ENCODE measurements at regions not wholly inside any gene's neighbourhood (a gene's known extent, or its start where the extent isn't known, plus 50 kb on each side); places are given as distances from the start of the nearest gene placed in this dataset.

DNA sequence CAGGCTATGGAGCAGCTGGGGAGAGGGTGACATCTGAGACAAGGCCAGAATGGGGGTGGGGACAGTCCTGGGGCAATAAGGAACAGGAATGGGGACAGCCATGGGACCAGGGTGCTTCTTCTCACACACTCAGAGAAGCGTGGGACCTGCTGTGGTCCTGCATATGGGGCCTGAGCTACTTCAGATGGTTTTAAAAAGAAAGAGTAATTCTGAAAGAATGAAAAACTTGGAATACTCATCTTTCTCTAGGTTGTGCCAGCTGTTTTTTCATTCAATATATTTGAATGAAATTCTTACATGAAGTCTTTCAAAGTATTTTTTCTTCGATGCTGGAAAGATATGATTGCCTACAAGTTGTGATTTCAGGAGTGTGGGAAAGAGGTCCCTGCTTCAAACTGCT is 227.5 kb upstream of the APCDD1 start:
- Mint-ChIP-seq H3K9me3 (ENCODE audit: unreplicated experiment) (peaks cover 7% of the 10 kb centered on the region), H3K4me3 (ENCODE audit: unreplicated experiment) (no peak overlapping the region), H3K27ac (ENCODE audit: low read depth, unreplicated experiment) (no peak overlapping the region), H3K36me3 (ENCODE audit: insufficient read depth, unreplicated experiment) (no peaks in the 10 kb centered on the region), H3K27me3 (ENCODE audit: insufficient read depth, unreplicated experiment) (no peaks in the 10 kb centered on the region), H3K4me1 (ENCODE audit: insufficient read depth, unreplicated experiment) (peaks cover 5% of the 10 kb centered on the region)
- POLR2A ChIA-PET: no interaction called here
- DNase-seq (ENCODE audit: unreplicated experiment): no peak
- BruUV-seq (replicated peaks): no TSS peak
- CTCF ChIA-PET: no interaction called here
- TF ChIP-seq, protein P1, sequence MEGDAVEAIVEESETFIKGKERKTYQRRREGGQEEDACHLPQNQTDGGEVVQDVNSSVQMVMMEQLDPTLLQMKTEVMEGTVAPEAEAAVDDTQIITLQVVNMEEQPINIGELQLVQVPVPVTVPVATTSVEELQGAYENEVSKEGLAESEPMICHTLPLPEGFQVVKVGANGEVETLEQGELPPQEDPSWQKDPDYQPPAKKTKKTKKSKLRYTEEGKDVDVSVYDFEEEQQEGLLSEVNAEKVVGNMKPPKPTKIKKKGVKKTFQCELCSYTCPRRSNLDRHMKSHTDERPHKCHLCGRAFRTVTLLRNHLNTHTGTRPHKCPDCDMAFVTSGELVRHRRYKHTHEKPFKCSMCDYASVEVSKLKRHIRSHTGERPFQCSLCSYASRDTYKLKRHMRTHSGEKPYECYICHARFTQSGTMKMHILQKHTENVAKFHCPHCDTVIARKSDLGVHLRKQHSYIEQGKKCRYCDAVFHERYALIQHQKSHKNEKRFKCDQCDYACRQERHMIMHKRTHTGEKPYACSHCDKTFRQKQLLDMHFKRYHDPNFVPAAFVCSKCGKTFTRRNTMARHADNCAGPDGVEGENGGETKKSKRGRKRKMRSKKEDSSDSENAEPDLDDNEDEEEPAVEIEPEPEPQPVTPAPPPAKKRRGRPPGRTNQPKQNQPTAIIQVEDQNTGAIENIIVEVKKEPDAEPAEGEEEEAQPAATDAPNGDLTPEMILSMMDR (IDR thresholded peaks at IDR 0.05; ENCODE audit: unreplicated experiment): no peak
- intact Hi-C loops (cut with micrococcal nuclease): no loop called here

DNA sequence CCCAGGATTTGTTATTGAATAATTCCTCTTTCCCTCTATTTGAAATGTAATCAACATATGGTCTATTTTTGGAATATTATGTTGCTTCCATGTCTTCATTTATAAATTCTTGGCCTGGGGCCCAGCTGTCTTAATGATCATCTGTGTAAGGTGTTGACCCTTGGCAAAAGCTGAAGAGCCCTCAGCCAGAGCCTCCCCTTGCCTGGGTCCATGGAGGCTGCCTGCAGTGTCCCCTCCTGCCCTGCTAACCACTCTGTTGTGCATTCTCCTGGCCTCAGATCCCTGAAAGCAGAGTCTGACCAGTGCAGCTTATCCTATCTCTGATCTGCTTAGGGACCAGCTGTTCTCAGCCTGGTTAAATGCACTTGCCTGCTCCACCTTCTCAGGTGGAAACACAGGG is 226.1 kb upstream of the APCDD1 start:
- no peak for DNase-seq (ENCODE audit: unreplicated experiment)
- H3K36me3 Mint-ChIP-seq (ENCODE audit: insufficient read depth, unreplicated experiment): no peaks in the 10 kb centered on the region
- TF ChIP-seq, protein P1 (IDR thresholded peaks at IDR 0.05; ENCODE audit: unreplicated experiment): no peak
- peaks cover 17% of the 10 kb centered on the region for H3K9me3 Mint-ChIP-seq (ENCODE audit: unreplicated experiment)
- ChIA-PET CTCF (interaction anchor here (0.8 to 1.2 kb wide), 2 partner anchors 24 to 49 kb away, joined by 3 read pairs; no protein-coding TSS in a partner anchor), POLR2A (no interaction called here)
- intact Hi-C loops (cut with micrococcal nuclease): no loop called here
- no peaks in the 10 kb centered on the region for H3K27me3 Mint-ChIP-seq (ENCODE audit: insufficient read depth, unreplicated experiment)
- no peak overlapping the region for H3K4me3 Mint-ChIP-seq (ENCODE audit: unreplicated experiment)
- BruUV-seq (replicated peaks): no TSS peak
- H3K27ac Mint-ChIP-seq (ENCODE audit: low read depth, unreplicated experiment): no peak overlapping the region
- peaks cover 5% of the 10 kb centered on the region for H3K4me1 Mint-ChIP-seq (ENCODE audit: insufficient read depth, unreplicated experiment)

DNA sequence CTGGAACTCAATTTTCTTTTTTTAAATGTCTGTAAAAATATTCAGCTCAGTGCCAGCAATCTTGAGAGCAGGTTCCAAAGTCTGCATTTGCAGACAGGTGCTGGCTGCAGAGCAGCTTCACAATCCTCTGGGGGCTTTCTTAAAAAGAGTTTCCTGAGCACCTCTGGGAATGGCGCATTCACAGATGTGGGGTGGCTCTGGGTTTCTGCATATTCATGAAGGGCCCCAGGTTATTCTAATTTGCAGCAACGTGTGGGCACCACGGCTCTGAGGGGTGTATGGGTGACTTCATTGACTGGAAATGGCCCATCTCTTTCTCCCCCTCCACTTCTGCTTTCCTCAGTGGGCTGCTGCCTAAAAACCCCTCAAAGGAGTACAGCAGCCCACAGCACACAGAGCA is 225.0 kb upstream of the APCDD1 start:
- DNase-seq (ENCODE audit: unreplicated experiment): no peak
- TF ChIP-seq, protein P1 (IDR thresholded peaks at IDR 0.05; ENCODE audit: unreplicated experiment): no peak
- H3K9me3 Mint-ChIP-seq (ENCODE audit: unreplicated experiment): peaks cover 17% of the 10 kb centered on the region
- H3K27ac Mint-ChIP-seq (ENCODE audit: low read depth, unreplicated experiment): no peak overlapping the region
- ChIA-PET CTCF (interaction anchor here (1.2 kb wide), 1 partner anchor 48 kb away, joined by 3 read pairs; no protein-coding TSS in a partner anchor), POLR2A (no interaction called here)
- no peaks in the 10 kb centered on the region for H3K27me3 Mint-ChIP-seq (ENCODE audit: insufficient read depth, unreplicated experiment)
- no peaks in the 10 kb centered on the region for H3K36me3 Mint-ChIP-seq (ENCODE audit: insufficient read depth, unreplicated experiment)
- intact Hi-C loops (cut with micrococcal nuclease): no loop called here
- peaks cover 10% of the 10 kb centered on the region for H3K4me1 Mint-ChIP-seq (ENCODE audit: insufficient read depth, unreplicated experiment)
- no peak overlapping the region for H3K4me3 Mint-ChIP-seq (ENCODE audit: unreplicated experiment)
- no TSS peak for BruUV-seq (replicated peaks)

GRCh38 chr18:10230072-10230471 is 224.4 kb upstream of the APCDD1 start:
- POLR2A ChIA-PET: no interaction called here
- Mint-ChIP-seq H3K4me3 (ENCODE audit: unreplicated experiment) (no peak overlapping the region), H3K36me3 (ENCODE audit: insufficient read depth, unreplicated experiment) (no peaks in the 10 kb centered on the region), H3K27ac (ENCODE audit: low read depth, unreplicated experiment) (no peak overlapping the region), H3K9me3 (ENCODE audit: unreplicated experiment) (peaks cover 14% of the 10 kb centered on the region), H3K4me1 (ENCODE audit: insufficient read depth, unreplicated experiment) (peaks cover 14% of the 10 kb centered on the region), H3K27me3 (ENCODE audit: insufficient read depth, unreplicated experiment) (no peaks in the 10 kb centered on the region)
- CTCF ChIA-PET: no interaction called here
- no TSS peak for BruUV-seq (replicated peaks)
- peak; percentile 62 for DNase-seq (ENCODE audit: unreplicated experiment)
- intact Hi-C loops (cut with micrococcal nuclease): loop anchor here (1.0 kb wide), 1 partner anchor 290 kb away; no protein-coding TSS in a partner anchor
- TF ChIP-seq, protein P1 (IDR thresholded peaks at IDR 0.05; ENCODE audit: unreplicated experiment): peak; percentile 6
